Mesendoderm (in vitro differentiated cells): ENCODE measurements at regions not wholly inside any gene's neighbourhood (a gene's known extent, or its start where the extent isn't known, plus 50 kb on each side); places are given as distances from the start of the nearest gene placed in this dataset.

ENCODE experiments used
- DNase-seq: peaks from one replicate; pipeline ENCODE4 v3.0.0; 2013
- H2AK5ac ChIP-seq: 2 replicates; pipeline ENCODE4 v1.6.1; 2013; ENCODE audit warnings: low read length, inconsistent platforms
- H2BK120ac ChIP-seq: 2 replicates; pipeline ENCODE4 v1.6.1; 2013; ENCODE audit warnings: low read depth, mild to moderate bottlenecking, low read length, moderate library complexity, mixed read lengths
- H2BK15ac ChIP-seq: replicated peaks from 2 replicates; pipeline ENCODE4 v1.6.1; 2013; ENCODE audit warnings: low read depth, mild to moderate bottlenecking, moderate library complexity
- H2BK5ac ChIP-seq: 2 replicates; pipeline ENCODE4 v1.6.1; 2013; ENCODE audit warnings: low read length, inconsistent platforms
- H3K18ac ChIP-seq: 2 replicates; pipeline ENCODE4 v1.6.1; 2013; ENCODE audit warnings: mild to moderate bottlenecking, low read length, mixed read lengths
- H3K23ac ChIP-seq: one replicate; pipeline ENCODE4 v1.6.1; 2013; ENCODE audit warnings: low read length
- H3K27ac ChIP-seq: 2 replicates; pipeline ENCODE4 v1.5.1; 2013; ENCODE audit warnings: low read depth, mild to moderate bottlenecking, inconsistent platforms, low read length, moderate library complexity
- H3K27me3 ChIP-seq: 2 replicates; pipeline ENCODE4 v1.6.1; 2013; ENCODE audit warnings: low read length, control low read depth, mild to moderate bottlenecking, inconsistent platforms; ENCODE audit not compliant: insufficient read depth, poor library complexity
- H3K36me3 ChIP-seq: 2 replicates; pipeline ENCODE4 v1.6.1; 2013; ENCODE audit warnings: low read length, inconsistent platforms; ENCODE audit not compliant: control insufficient read depth, insufficient read depth
- H3K4ac ChIP-seq: one replicate; pipeline ENCODE4 v1.6.1; 2013; ENCODE audit warnings: low read depth, mild to moderate bottlenecking, low read length, moderate library complexity
- H3K4me1 ChIP-seq: 2 replicates; pipeline ENCODE4 v1.6.1; 2013; ENCODE audit warnings: low read depth, low read length, inconsistent platforms; ENCODE audit not compliant: control insufficient read depth
- H3K4me2 ChIP-seq: 2 replicates; pipeline ENCODE4 v1.6.1; 2013; ENCODE audit warnings: low read length
- H3K4me3 ChIP-seq: 2 replicates; pipeline ENCODE4 v1.5.1; 2013; ENCODE audit warnings: mild to moderate bottlenecking, low read length
- H3K56ac ChIP-seq: one replicate; pipeline ENCODE4 v1.6.1; 2013; ENCODE audit warnings: low read length
- H3K79me1 ChIP-seq: 2 replicates; pipeline ENCODE4 v1.6.1; 2013; ENCODE audit warnings: low read length, inconsistent platforms
- H3K79me2 ChIP-seq: 2 replicates; pipeline ENCODE4 v1.6.1; 2013; ENCODE audit warnings: mild to moderate bottlenecking, low read length; ENCODE audit not compliant: control insufficient read depth, insufficient read depth
- H3K9ac ChIP-seq: 2 replicates; pipeline ENCODE4 v1.6.1; 2013; ENCODE audit warnings: low read length, inconsistent platforms
- H4K5ac ChIP-seq: one replicate; pipeline ENCODE4 v1.6.1; 2013; ENCODE audit warnings: low read length
- H4K8ac ChIP-seq: one replicate; pipeline ENCODE4 v1.6.1; 2013; ENCODE audit warnings: low read depth, mild to moderate bottlenecking, control low read depth, low read length, moderate library complexity
- WGBS: extraction: QIAGEN DNeasy Blood & Tissue Kit; methylation state at CpG from one replicate; pipeline ENCODE4 v1.1.7; 2013; ENCODE audit warnings: low lambda C conversion rate, missing lambda C conversion rate; ENCODE audit not compliant: insufficient coverage; ENCODE audit errors: extremely low coverage; 5-methylcytosine and 5-hydroxymethylcytosine counted together

DNA sequence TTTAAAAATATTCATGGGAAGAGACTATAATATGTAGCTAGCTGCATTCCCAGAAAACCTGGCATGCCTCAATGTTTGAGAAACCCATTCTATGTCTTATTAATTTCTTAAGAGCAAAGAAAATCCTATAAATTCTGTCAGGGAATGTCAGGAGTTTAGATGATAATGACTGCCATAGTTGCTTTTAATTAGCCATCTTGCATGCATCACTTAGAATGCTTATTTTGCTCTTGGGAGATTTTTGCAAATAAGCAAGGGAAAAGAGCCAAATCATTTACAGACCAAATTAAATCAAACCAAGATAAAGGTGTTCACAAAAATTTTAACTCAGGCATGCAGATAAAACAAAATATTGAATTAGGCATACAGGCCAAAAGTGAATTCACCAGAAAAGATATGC, 152.8 kb downstream of the FASLG start:
- Histone ChIP-seq H2BK15ac (no peak overlapping the region), H3K18ac (no peak overlapping the region), H3K56ac (no peak overlapping the region), H3K36me3 (no peaks in the 10 kb centered on the region), H3K4me2 (no peak overlapping the region), H4K5ac (no peak overlapping the region), H3K23ac (no peak overlapping the region), H2BK120ac (no peak overlapping the region), H3K4me1 (no peaks in the 10 kb centered on the region), H3K4me3 (no peak overlapping the region), H3K79me2 (no peaks in the 10 kb centered on the region), H3K9ac (no peak overlapping the region), H3K79me1 (no peaks in the 10 kb centered on the region), H2AK5ac (no peak overlapping the region), H4K8ac (no peak overlapping the region), H3K4ac (no peak overlapping the region), H3K27ac (no peak overlapping the region), H3K27me3 (no peaks in the 10 kb centered on the region), H2BK5ac (no peak overlapping the region)
- DNase-seq = no peak

DNA sequence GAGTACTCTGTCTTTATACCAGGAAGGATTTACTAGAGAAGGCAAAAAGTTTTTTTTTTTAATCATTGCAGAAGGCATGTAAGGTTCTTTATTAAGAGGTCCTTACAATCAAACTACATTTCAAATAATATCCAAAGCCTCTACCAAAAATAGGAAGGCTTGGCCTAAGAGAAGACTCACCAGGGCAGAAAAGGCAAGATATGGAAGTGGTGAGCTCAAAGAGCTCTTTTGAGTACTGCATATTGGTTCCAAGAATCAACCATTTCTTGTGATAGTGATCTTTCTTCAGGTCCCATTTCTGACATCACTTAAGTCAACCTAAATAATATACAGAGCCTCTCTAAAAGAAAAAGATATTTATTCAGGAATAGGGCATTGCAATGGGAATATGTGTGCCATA, 153.2 kb downstream of the FASLG start:
- no peak overlapping the region for H3K4me2 ChIP-seq
- no peak overlapping the region for H3K27ac ChIP-seq
- no peak overlapping the region for H3K18ac ChIP-seq
- H3K56ac ChIP-seq = no peak overlapping the region
- H2BK120ac ChIP-seq = no peak overlapping the region
- no peaks in the 10 kb centered on the region for H3K4me1 ChIP-seq
- H3K36me3 ChIP-seq = no peaks in the 10 kb centered on the region
- no peak overlapping the region for H3K23ac ChIP-seq
- H4K5ac ChIP-seq = no peak overlapping the region
- no peak for DNase-seq
- no peaks in the 10 kb centered on the region for H3K79me1 ChIP-seq
- no peak overlapping the region for H2BK15ac ChIP-seq
- no peaks in the 10 kb centered on the region for H3K27me3 ChIP-seq
- no peak overlapping the region for H3K9ac ChIP-seq
- no peak overlapping the region for H4K8ac ChIP-seq
- no peak overlapping the region for H3K4ac ChIP-seq
- H2AK5ac ChIP-seq = no peak overlapping the region
- H3K4me3 ChIP-seq = no peak overlapping the region
- H3K79me2 ChIP-seq = no peaks in the 10 kb centered on the region
- H2BK5ac ChIP-seq = no peak overlapping the region

DNA sequence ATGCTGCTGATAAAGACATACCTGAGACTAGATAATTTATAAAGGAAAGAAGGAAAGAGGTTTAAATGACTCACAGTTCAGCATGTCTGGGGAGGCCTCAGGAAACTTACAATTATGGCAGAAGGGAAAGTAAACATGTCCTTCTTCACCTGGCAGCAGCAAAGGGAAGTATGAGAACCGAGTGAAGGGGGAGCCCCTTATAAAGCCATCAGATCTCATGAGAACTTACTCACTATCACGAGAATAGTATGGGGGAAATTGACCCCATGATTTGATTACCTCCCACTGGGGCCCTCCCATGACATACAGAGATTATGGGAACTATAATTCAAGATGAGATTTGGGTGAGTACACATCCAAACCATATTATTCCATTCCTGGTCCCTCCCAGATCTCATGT, 154.4 kb downstream of the FASLG start:
- H2BK5ac ChIP-seq = no peak overlapping the region
- no peaks in the 10 kb centered on the region for H3K79me2 ChIP-seq
- no peak overlapping the region for H3K56ac ChIP-seq
- H3K4me2 ChIP-seq = no peak overlapping the region
- H3K4ac ChIP-seq = no peak overlapping the region
- H3K18ac ChIP-seq = no peak overlapping the region
- H4K5ac ChIP-seq = no peak overlapping the region
- H2BK15ac ChIP-seq = no peak overlapping the region
- H2BK120ac ChIP-seq = no peak overlapping the region
- no peaks in the 10 kb centered on the region for H3K36me3 ChIP-seq
- H4K8ac ChIP-seq = no peak overlapping the region
- no peaks in the 10 kb centered on the region for H3K79me1 ChIP-seq
- H2AK5ac ChIP-seq = no peak overlapping the region
- H3K4me3 ChIP-seq = no peak overlapping the region
- no CpG with 5 or more reads among the region's 2 CpGs for WGBS
- no peaks in the 10 kb centered on the region for H3K4me1 ChIP-seq
- DNase-seq = no peak
- H3K23ac ChIP-seq = no peak overlapping the region
- no peak overlapping the region for H3K9ac ChIP-seq
- H3K27me3 ChIP-seq = no peaks in the 10 kb centered on the region
- no peak overlapping the region for H3K27ac ChIP-seq

DNA sequence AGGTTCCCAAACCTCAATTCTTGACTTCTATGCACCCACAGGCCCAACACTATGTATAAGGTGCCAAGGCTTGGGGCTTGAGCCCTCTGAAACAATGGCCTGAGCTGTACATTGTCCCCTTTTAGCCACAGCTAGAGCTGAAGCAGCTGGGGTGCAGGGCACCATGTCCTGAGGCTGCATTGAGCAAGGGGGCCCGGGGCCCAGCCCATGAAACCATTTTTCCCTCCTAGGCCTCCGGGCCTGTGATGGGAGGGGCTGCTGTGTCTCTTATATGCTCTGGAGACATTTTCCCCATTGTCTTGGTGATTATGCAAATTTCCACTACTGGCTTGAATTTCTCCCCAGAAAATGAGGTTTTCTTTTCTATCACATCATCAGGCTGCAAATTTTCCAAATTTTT, 155.5 kb downstream of the FASLG start:
- H3K9ac ChIP-seq = no peak overlapping the region
- no peak overlapping the region for H2BK5ac ChIP-seq
- no peaks in the 10 kb centered on the region for H3K79me1 ChIP-seq
- H3K23ac ChIP-seq = no peak overlapping the region
- no CpG with 5 or more reads among the region's 2 CpGs for WGBS
- no peak overlapping the region for H3K4me3 ChIP-seq
- H3K79me2 ChIP-seq = no peaks in the 10 kb centered on the region
- no peak overlapping the region for H2BK120ac ChIP-seq
- no peak overlapping the region for H3K4ac ChIP-seq
- H3K27me3 ChIP-seq = no peaks in the 10 kb centered on the region
- no peak overlapping the region for H3K56ac ChIP-seq
- no peak overlapping the region for H3K4me2 ChIP-seq
- no peak overlapping the region for H2BK15ac ChIP-seq
- no peak for DNase-seq
- H3K27ac ChIP-seq = no peak overlapping the region
- no peak overlapping the region for H4K8ac ChIP-seq
- H3K36me3 ChIP-seq = no peaks in the 10 kb centered on the region
- no peak overlapping the region for H3K18ac ChIP-seq
- H2AK5ac ChIP-seq = no peak overlapping the region
- no peak overlapping the region for H4K5ac ChIP-seq
- H3K4me1 ChIP-seq = no peaks in the 10 kb centered on the region

DNA sequence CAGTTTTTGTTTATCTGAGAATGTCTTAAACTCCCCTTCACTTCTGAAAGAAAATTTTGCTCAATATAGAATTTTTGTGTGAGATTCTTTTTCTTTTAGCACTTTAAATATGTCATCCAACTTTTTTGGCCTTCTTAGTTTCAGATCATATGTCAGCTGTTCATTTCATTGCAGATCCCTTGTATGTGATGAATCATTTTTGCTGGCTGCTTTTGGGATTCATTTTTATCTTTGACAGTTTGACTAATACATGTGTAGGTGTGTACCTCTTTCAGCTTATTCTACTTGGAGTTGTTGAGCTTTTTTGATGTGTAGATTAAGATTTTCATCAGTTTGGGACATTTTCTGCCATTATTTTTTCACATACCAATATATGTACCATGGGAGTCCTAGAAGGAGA, 156.8 kb downstream of the FASLG start:
- Histone ChIP-seq H3K4ac (no peak overlapping the region), H2BK5ac (no peak overlapping the region), H3K4me3 (no peak overlapping the region), H4K8ac (no peak overlapping the region), H2AK5ac (no peak overlapping the region), H2BK120ac (no peak overlapping the region), H3K23ac (no peak overlapping the region), H3K4me2 (no peak overlapping the region), H3K18ac (no peak overlapping the region), H3K79me1 (no peaks in the 10 kb centered on the region), H4K5ac (no peak overlapping the region), H3K36me3 (no peaks in the 10 kb centered on the region), H3K4me1 (no peaks in the 10 kb centered on the region), H3K27ac (no peak overlapping the region), H2BK15ac (no peak overlapping the region), H3K79me2 (no peaks in the 10 kb centered on the region), H3K9ac (no peak overlapping the region), H3K56ac (no peak overlapping the region), H3K27me3 (no peaks in the 10 kb centered on the region)
- DNase-seq = no peak

DNA sequence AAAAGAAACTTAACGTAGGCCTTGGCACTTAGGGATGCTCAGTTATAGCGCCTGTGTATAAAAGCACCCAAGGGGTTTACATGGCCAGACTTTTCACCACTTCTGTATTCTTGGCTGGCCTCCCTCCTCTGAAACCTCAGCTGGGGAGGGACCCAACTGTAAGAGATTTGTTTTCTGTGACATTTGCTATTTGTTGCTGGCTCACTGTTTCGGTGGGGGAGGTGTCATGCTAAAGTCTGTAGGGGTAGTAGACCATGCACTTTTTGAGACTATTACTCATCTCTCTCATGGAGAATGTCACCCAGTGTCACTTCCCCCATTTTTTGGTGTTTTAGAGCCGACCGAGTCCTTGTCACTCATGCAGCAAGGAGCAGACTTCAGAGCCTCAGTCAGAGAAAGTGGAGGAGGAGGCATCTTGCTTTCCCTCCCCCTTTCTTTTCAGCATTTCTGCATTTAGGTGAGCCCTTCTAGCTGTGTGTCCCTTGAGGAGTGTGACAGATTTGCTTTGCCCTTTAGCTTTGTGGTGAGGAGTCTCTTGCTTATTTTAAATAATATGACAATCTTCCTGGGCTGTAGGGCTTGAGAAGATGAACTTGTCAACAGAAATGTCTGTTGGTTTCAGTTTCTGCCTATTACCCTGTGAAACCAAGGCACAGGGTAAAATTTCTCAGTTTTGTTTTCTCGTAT, 160.1 kb downstream of the FASLG start:
- no peak overlapping the region for H3K4ac ChIP-seq
- H3K27ac ChIP-seq = no peak overlapping the region
- H4K5ac ChIP-seq = no peak overlapping the region
- H2BK120ac ChIP-seq = no peak overlapping the region
- H2BK5ac ChIP-seq = no peak overlapping the region
- no peaks in the 10 kb centered on the region for H3K27me3 ChIP-seq
- no peak overlapping the region for H4K8ac ChIP-seq
- H3K4me3 ChIP-seq = no peak overlapping the region
- no peaks in the 10 kb centered on the region for H3K79me1 ChIP-seq
- no CpG with 5 or more reads among the region's 6 CpGs for WGBS
- no peak overlapping the region for H2AK5ac ChIP-seq
- H2BK15ac ChIP-seq = no peak overlapping the region
- H3K36me3 ChIP-seq = no peaks in the 10 kb centered on the region
- H3K56ac ChIP-seq = no peak overlapping the region
- no peak overlapping the region for H3K9ac ChIP-seq
- no peak overlapping the region for H3K4me2 ChIP-seq
- no peaks in the 10 kb centered on the region for H3K79me2 ChIP-seq
- H3K18ac ChIP-seq = no peak overlapping the region
- H3K4me1 ChIP-seq = no peaks in the 10 kb centered on the region
- DNase-seq = no peak
- H3K23ac ChIP-seq = no peak overlapping the region
